HepG2 (cell line): ENCODE measurements at regions not wholly inside any gene's neighbourhood (a gene's known extent, or its start where the extent isn't known, plus 50 kb on each side); places are given as distances from the start of the nearest gene placed in this dataset.

Source experiments
- CCDC6 ChIP-seq: sonication (generic); formaldehyde crosslinking; IDR thresholded peaks from 2 replicates; pipeline ENCODE4 v1.8.1; 2022; ENCODE audit warnings: mild to moderate bottlenecking, missing genetic modification reagents, moderate library complexity
- CENPBD1 ChIP-seq: sonication (generic); formaldehyde crosslinking; IDR thresholded peaks from 2 replicates; pipeline ENCODE4 v1.8.0; 2022; ENCODE audit warnings: missing genetic modification reagents, low read depth, mild to moderate bottlenecking, borderline replicate concordance
- CTCF ChIP-seq: sonication (generic); formaldehyde crosslinking; IDR thresholded peaks from 2 replicates; pipeline ENCODE4 v1.5.0; 2020; ENCODE audit warnings: mild to moderate bottlenecking, missing genetic modification reagents, moderate library complexity
- DZIP1 ChIP-seq: sonication (generic); formaldehyde crosslinking; IDR thresholded peaks from 2 replicates; pipeline ENCODE4 v1.5.0; 2020; ENCODE audit warnings: mild to moderate bottlenecking, missing genetic modification reagents
- FOSL1 ChIP-seq: sonication (generic); formaldehyde crosslinking; IDR thresholded peaks from 2 replicates; pipeline ENCODE4 v1.9.0; 2021; ENCODE audit warnings: missing genetic modification reagents, borderline replicate concordance
- KAT7 ChIP-seq: IDR thresholded peaks from 2 replicates; pipeline ENCODE4 v1.6.1; 2018; ENCODE audit warnings: borderline replicate concordance, missing compliant biosample characterization
- NR2C2 ChIP-seq: sonication (generic); formaldehyde crosslinking; IDR thresholded peaks from 2 replicates; pipeline ENCODE4 v1.4.0; 2020; ENCODE audit warnings: missing genetic modification reagents, mild to moderate bottlenecking, moderate library complexity, borderline replicate concordance
- SMAD3 ChIP-seq: sonication (generic); formaldehyde crosslinking; IDR thresholded peaks from 2 replicates; pipeline ENCODE4 v1.4.0; 2020; ENCODE audit warnings: missing genetic modification reagents
- TAF1 ChIP-seq: sonication (generic); formaldehyde crosslinking; IDR thresholded peaks from 2 replicates; pipeline ENCODE4 v1.4.0; 2020; ENCODE audit warnings: missing genetic modification reagents
- USF2 ChIP-seq, 2 experiments: sonication (generic) in 1 of 2; formaldehyde crosslinking in 1 of 2; IDR thresholded peaks; 2 replicates each; pipeline versions ENCODE4 v1.5.1 to v1.6.1; 2011 to 2020; ENCODE audit warnings: borderline replicate concordance in 1 of 2, low read depth in 1 of 2, low read length in 1 of 2, mild to moderate bottlenecking in 1 of 2, missing genetic modification reagents in 1 of 2, moderate library complexity in 1 of 2
- ZNF121 ChIP-seq: sonication (generic); formaldehyde crosslinking; IDR thresholded peaks from 2 replicates; pipeline ENCODE4 v1.5.0; 2020; ENCODE audit warnings: mild to moderate bottlenecking, missing genetic modification reagents
- ZNF124 ChIP-seq: sonication (generic); formaldehyde crosslinking; IDR thresholded peaks from 2 replicates; pipeline ENCODE4 v1.4.0; 2020; ENCODE audit warnings: missing genetic modification reagents
- ZNF335 ChIP-seq: sonication (generic); formaldehyde crosslinking; IDR thresholded peaks from 2 replicates; pipeline ENCODE4 v1.4.0; 2020; ENCODE audit warnings: missing genetic modification reagents
- ZNF451 ChIP-seq: sonication (generic); formaldehyde crosslinking; IDR thresholded peaks from 2 replicates; pipeline ENCODE4 v1.5.0; 2020; ENCODE audit warnings: mild to moderate bottlenecking, missing genetic modification reagents

GRCh38 chr14:76551906-76552305 is 176.0 kb downstream of the ESRRB start:
- TF ChIP-seq ZNF121 (no peak), ZNF335 (no peak), CTCF (CRISPR knock-in tag) (no peak), ZNF451 (CRISPR knock-in tag) (no peak), USF2 (IDR thresholded peaks at IDR 0.05; ENCODE audit: low read depth, low read length) (no peak), USF2 (CRISPR knock-in tag; IDR thresholded peaks at IDR 0.05; ENCODE audit: borderline replicate concordance) (no peak), FOSL1 (no peak), ZNF124 (no peak), CENPBD1 (CRISPR knock-in tag) (no peak), DZIP1 (CRISPR knock-in tag) (no peak), CCDC6 (no peak), SMAD3 (no peak), TAF1 (no peak), NR2C2 (CRISPR knock-in tag) (no peak), KAT7 (no peak)
